ENCODE measurements at regions not wholly inside any gene's neighbourhood (a gene's known extent, or its start where the extent isn't known, plus 50 kb on each side); places are given as distances from the start of the nearest gene placed in this dataset.
"Not testable (repeated sequence)": the region's sequence is repeated elsewhere in the genome, so short reads cannot be mapped to it uniquely, and the experiment has no call there.

- DNase-seq, result no peak
Observed at GRCh38 chr1:30164693-30165092, 558.7 kb downstream of the MATN1 start.

GRCh38 chr1:30162565-30162964 is 560.8 kb downstream of the MATN1 start:
- DNase-seq, result no peak

GRCh38 chr1:30161953-30162352 is 561.4 kb downstream of the MATN1 start:
- no peak for DNase-seq

- DNase-seq, result no peak
Observed at GRCh38 chr1:30160999-30161689, 562.2 kb downstream of the MATN1 start.

GRCh38 chr1:30159015-30159414 is 564.4 kb downstream of the MATN1 start:
- no peak for DNase-seq

GRCh38 chr1:30155698-30156097 is 567.7 kb downstream of the MATN1 start:
- not testable (repeated sequence) for DNase-seq

- DNase-seq, result not testable (repeated sequence)
Observed at GRCh38 chr1:30155253-30155652, 568.1 kb downstream of the MATN1 start.

GRCh38 chr1:30153743-30154449 is 569.5 kb downstream of the MATN1 start:
- DNase-seq, result no peak

- DNase-seq, result no peak
Observed at GRCh38 chr1:30151826-30152225, 571.6 kb downstream of the MATN1 start.

- DNase-seq, result no peak
Observed at GRCh38 chr1:30151119-30151518, 572.3 kb downstream of the MATN1 start.

GRCh38 chr1:30149226-30149625 is 574.2 kb downstream of the MATN1 start:
- DNase-seq, result no peak

- no peak for DNase-seq
Observed at GRCh38 chr1:30148676-30149075, 574.7 kb downstream of the MATN1 start.

GRCh38 chr1:30147188-30147587 is 576.2 kb downstream of the MATN1 start:
- DNase-seq, result no peak

- DNase-seq, result no peak
Observed at GRCh38 chr1:30146448-30146847, 576.9 kb downstream of the MATN1 start.

- no peak for DNase-seq
Observed at GRCh38 chr1:30145723-30146303, 577.6 kb downstream of the MATN1 start.

- DNase-seq, result no peak
Observed at GRCh38 chr1:30144831-30145230, 578.6 kb downstream of the MATN1 start.

GRCh38 chr1:30143517-30143916 is 579.9 kb downstream of the MATN1 start:
- DNase-seq, result no peak

GRCh38 chr1:30140566-30140965 is 582.8 kb downstream of the MATN1 start:
- no peak for DNase-seq

GRCh38 chr1:30138891-30139290 is 584.5 kb downstream of the MATN1 start:
- DNase-seq, result no peak

- no peak for DNase-seq
Observed at GRCh38 chr1:30137001-30137400, 586.4 kb downstream of the MATN1 start.

- DNase-seq, result no peak
Observed at GRCh38 chr1:30135698-30136097, 587.7 kb downstream of the MATN1 start.

- no peak for DNase-seq
Observed at GRCh38 chr1:30134466-30135217, 588.7 kb downstream of the MATN1 start.

- DNase-seq, result no peak
Observed at GRCh38 chr1:30133414-30134055, 589.9 kb downstream of the MATN1 start.
